HAP-1 (cell line): ENCODE measurements at regions not wholly inside any gene's neighbourhood (a gene's known extent, or its start where the extent isn't known, plus 50 kb on each side); places are given as distances from the start of the nearest gene placed in this dataset.
A peak's percentile ranks its signal among the peaks of the same experiment; 100 is the strongest.

Experiments used
- DNase-seq, 2 experiments: peaks; one replicate each; pipeline ENCODE4 v3.0.0-alpha.2; 2016 to 2020; ENCODE audit warnings: low spot score in 2 of 2
- H3K27me3 ChIP-seq: fragments of 250-450 bp; sonication (Bioruptor Pico); 2 replicates; pipeline ENCODE4 v1.5.1; 2020; ENCODE audit warnings: low read depth, mild to moderate bottlenecking, moderate library complexity
- H3K36me3 ChIP-seq: fragments of 250-450 bp; sonication (Bioruptor Pico); replicated peaks from 2 replicates; pipeline ENCODE4 v1.5.1; 2020; ENCODE audit warnings: mild to moderate bottlenecking
- H3K4me1 ChIP-seq: fragments of 250-450 bp; sonication (Bioruptor Pico); 2 replicates; pipeline ENCODE4 v1.5.1; 2020; ENCODE audit warnings: mild to moderate bottlenecking
- H3K4me3 ChIP-seq: fragments of 250-450 bp; sonication (Bioruptor Pico); 2 replicates; pipeline ENCODE4 v1.5.1; 2020; ENCODE audit warnings: mild to moderate bottlenecking, moderate library complexity
- H3K9me3 ChIP-seq: fragments of 250-450 bp; sonication (Bioruptor Pico); 2 replicates; pipeline ENCODE4 v1.5.1; 2020; ENCODE audit warnings: mild to moderate bottlenecking, moderate library complexity
- in situ Hi-C: fragments of 300-500 bp; cut with MboI; formaldehyde crosslinking; loops from 3 replicates; pipeline ENCODE4 v1.14.3; 2020; ENCODE audit warnings: low sequenced_read_pairs, inconsistent platforms, mixed read lengths

DNA sequence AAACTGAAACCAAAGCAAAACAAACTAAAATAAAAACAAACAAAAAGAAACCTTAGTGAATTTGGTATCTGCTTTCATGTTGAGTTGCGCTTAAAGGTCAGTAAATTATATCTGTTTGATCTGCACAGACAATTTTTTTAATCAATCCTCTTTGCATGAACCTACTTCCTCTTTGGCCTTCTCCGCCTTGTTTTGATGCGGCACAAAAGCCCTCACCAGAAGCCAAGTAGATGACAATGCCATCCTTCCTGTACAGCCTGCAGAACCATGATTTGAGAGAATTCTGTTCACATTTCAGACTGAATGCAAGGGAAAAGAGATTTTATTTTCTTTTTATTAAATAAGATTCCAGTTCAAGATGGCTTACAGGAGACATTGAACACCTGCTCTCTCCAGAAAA is 473.6 kb upstream of the FTMT start:
- in situ Hi-C loops, result no loop called here
- Histone ChIP-seq H3K4me3 (no peak overlapping the region), H3K27me3 (no peaks in the 10 kb centered on the region), H3K36me3 (no peaks in the 10 kb centered on the region), H3K4me1 (no peaks in the 10 kb centered on the region), H3K9me3 (no peaks in the 10 kb centered on the region)
- DNase-seq, result no peak

GRCh38 chr5:121378559-121379359 is 472.9 kb upstream of the FTMT start:
- Histone ChIP-seq H3K4me1 (no peaks in the 10 kb centered on the region), H3K4me3 (no peak overlapping the region), H3K27me3 (no peaks in the 10 kb centered on the region), H3K36me3 (no peaks in the 10 kb centered on the region), H3K9me3 (no peaks in the 10 kb centered on the region)
- DNase-seq, result no peak
- in situ Hi-C loops, result no loop called here

DNA sequence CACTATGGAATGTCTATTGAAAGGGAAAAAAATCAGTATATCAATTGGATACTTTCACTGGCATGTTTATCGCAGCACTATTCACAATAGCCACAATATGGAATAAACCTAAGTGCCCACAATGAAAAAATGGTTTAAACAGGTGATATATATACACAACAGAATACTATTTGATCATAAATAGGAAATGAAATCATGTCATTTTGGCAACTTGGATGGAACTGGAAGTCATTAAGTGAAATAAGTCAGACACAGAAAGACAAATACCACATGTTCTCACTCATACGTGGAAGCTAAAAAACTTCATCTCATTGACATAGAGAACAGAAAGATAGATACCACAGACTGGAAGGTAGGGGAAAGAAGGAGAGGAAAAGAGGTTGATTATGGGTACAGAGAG is 471.6 kb upstream of the FTMT start:
- H3K9me3 ChIP-seq, result no peaks in the 10 kb centered on the region
- no peak for DNase-seq

GRCh38 chr5:121384359-121384758 is 467.3 kb upstream of the FTMT start:
- Histone ChIP-seq H3K4me1 (no peaks in the 10 kb centered on the region), H3K27me3 (no peaks in the 10 kb centered on the region), H3K36me3 (no peaks in the 10 kb centered on the region), H3K4me3 (no peak overlapping the region), H3K9me3 (no peaks in the 10 kb centered on the region)
- in situ Hi-C loops, result no loop called here
- DNase-seq, result no peak

More for the DNA sequence above, 471.6 kb upstream of the FTMT start:
- H3K36me3 ChIP-seq, result no peaks in the 10 kb centered on the region
- in situ Hi-C loops, result no loop called here
- no peaks in the 10 kb centered on the region for H3K27me3 ChIP-seq
- no peaks in the 10 kb centered on the region for H3K4me1 ChIP-seq
- H3K4me3 ChIP-seq, result no peak overlapping the region

- in situ Hi-C loops, result no loop called here
- Histone ChIP-seq H3K9me3 (no peaks in the 10 kb centered on the region), H3K36me3 (no peaks in the 10 kb centered on the region), H3K4me3 (no peak overlapping the region), H3K4me1 (no peaks in the 10 kb centered on the region), H3K27me3 (no peaks in the 10 kb centered on the region)
- DNase-seq, result no peak
Measured at GRCh38 chr5:121386334-121386733, 465.3 kb upstream of the FTMT start.

GRCh38 chr5:121396716-121397115 is 455.0 kb upstream of the FTMT start:
- Histone ChIP-seq H3K4me3 (no peak overlapping the region), H3K9me3 (no peaks in the 10 kb centered on the region), H3K4me1 (no peaks in the 10 kb centered on the region), H3K36me3 (no peaks in the 10 kb centered on the region), H3K27me3 (no peaks in the 10 kb centered on the region)
- in situ Hi-C loops, result no loop called here
- no peak for DNase-seq

DNA sequence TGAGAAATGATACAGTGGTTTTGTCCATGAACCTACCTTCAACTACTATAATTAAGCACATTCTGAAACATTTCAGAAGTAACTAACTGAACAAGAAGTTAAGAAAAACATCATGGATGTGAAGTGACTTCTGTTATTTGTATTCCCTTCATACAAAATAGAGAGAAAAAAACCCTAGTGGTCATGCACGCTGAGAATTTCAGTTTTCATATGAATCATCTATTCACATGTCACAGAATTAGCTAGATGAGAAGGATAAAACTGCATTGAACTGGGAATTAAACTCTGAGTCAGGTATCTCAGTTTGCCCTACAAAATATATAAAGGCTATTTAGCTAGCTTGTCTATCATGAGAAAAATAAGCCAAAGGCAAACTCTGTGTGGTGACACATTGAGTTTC is 451.8 kb upstream of the FTMT start:
- DNase-seq, result no peak
- no peak overlapping the region for H3K4me3 ChIP-seq
- in situ Hi-C loops, result no loop called here

DNA sequence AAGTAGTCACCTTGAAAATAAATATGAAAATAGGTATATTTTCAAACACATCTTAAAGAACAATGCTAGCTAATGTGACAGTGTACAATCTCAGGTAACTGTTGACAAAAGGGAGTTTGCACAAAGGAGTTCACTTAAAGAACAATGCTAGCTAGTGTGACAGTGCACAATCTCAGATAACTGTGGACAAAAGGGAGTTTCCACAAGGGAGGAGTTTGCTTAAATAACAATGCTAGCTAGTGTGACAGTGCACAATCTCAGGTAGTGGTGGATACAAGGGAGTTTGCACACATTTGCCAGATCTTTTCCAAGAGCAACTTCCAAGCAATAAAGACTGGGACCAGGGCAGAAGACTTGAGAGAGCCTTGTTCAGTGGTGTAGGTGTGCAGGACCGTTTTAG is 442.9 kb upstream of the FTMT start:
- in situ Hi-C loops, result no loop called here
- Histone ChIP-seq H3K4me3 (no peak overlapping the region), H3K27me3 (no peaks in the 10 kb centered on the region), H3K4me1 (no peaks in the 10 kb centered on the region), H3K36me3 (no peaks in the 10 kb centered on the region), H3K9me3 (no peaks in the 10 kb centered on the region)
- no peak for DNase-seq

More for the DNA sequence above, 451.8 kb upstream of the FTMT start:
- Histone ChIP-seq H3K36me3 (no peaks in the 10 kb centered on the region), H3K4me1 (no peaks in the 10 kb centered on the region), H3K9me3 (no peaks in the 10 kb centered on the region), H3K27me3 (no peaks in the 10 kb centered on the region)

DNA sequence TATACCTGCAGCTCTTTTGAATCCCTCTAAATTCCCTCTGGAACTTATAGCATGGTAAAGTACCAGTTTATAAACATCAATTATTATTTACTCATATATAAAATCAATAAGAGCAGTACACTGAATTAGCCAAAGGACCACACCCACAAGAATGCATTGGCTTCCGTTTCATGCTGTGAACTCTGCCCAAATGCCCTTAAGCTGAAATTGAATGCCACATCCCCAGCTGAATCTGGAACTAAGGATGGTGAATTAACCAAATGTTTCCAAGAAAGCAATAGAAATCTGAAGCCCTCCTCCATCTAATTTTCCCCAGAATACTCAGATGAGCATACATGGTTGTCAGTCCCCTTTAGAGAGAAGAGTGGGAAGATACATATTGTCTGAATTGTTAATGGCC is 436.4 kb upstream of the FTMT start:
- Histone ChIP-seq H3K36me3 (no peaks in the 10 kb centered on the region), H3K4me3 (no peak overlapping the region), H3K4me1 (no peaks in the 10 kb centered on the region), H3K9me3 (no peaks in the 10 kb centered on the region), H3K27me3 (no peaks in the 10 kb centered on the region)
- no peak for DNase-seq
- in situ Hi-C loops, result no loop called here

- in situ Hi-C loops, result no loop called here
- Histone ChIP-seq H3K27me3 (no peaks in the 10 kb centered on the region), H3K4me3 (no peak overlapping the region), H3K9me3 (no peaks in the 10 kb centered on the region), H3K36me3 (no peaks in the 10 kb centered on the region), H3K4me1 (peaks cover 10% of the 10 kb centered on the region)
- peak in 1 of 2 experiments; percentile 33 for DNase-seq
Measured at GRCh38 chr5:121421646-121422045, 430.0 kb upstream of the FTMT start.

DNA sequence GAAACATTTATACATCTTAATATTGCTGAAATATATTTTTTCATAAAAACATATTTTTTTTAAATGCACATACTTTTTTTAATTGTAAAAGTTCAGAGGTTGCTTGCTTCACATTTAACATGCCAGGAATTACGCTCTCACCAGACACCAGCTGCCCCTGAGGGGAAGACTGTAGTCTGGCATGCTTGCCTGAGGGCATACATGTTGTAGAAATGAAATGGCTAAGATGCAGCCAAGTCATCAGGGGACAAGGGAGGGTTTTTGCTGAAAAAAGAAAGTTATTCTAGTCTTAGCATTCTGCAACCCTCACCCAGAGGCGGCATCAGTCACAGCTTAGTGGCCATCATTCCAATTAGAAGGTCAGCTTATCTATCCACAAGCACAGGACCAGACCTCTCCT is 426.7 kb upstream of the FTMT start:
- Histone ChIP-seq H3K4me3 (no peak overlapping the region), H3K36me3 (no peaks in the 10 kb centered on the region), H3K4me1 (peaks cover 10% of the 10 kb centered on the region), H3K27me3 (no peaks in the 10 kb centered on the region), H3K9me3 (no peaks in the 10 kb centered on the region)
- no peak for DNase-seq
- in situ Hi-C loops, result no loop called here

GRCh38 chr5:121426153-121426552 is 425.5 kb upstream of the FTMT start:
- in situ Hi-C loops, result no loop called here
- DNase-seq, result no peak
- H3K27me3 ChIP-seq, result no peaks in the 10 kb centered on the region

GRCh38 chr5:121429761-121430160 is 421.9 kb upstream of the FTMT start:
- no peaks in the 10 kb centered on the region for H3K36me3 ChIP-seq
- in situ Hi-C loops, result no loop called here
- H3K9me3 ChIP-seq, result no peaks in the 10 kb centered on the region
- DNase-seq, result no peak
- no peaks in the 10 kb centered on the region for H3K4me1 ChIP-seq
- no peak overlapping the region for H3K4me3 ChIP-seq
- no peaks in the 10 kb centered on the region for H3K27me3 ChIP-seq

More at GRCh38 chr5:121426153-121426552, 425.5 kb upstream of the FTMT start:
- Histone ChIP-seq H3K36me3 (no peaks in the 10 kb centered on the region), H3K9me3 (no peaks in the 10 kb centered on the region), H3K4me3 (no peak overlapping the region), H3K4me1 (peaks cover 5% of the 10 kb centered on the region)

GRCh38 chr5:121430538-121430937 is 421.1 kb upstream of the FTMT start:
- H3K27me3 ChIP-seq, result no peaks in the 10 kb centered on the region
- in situ Hi-C loops, result no loop called here
- no peaks in the 10 kb centered on the region for H3K4me1 ChIP-seq
- H3K36me3 ChIP-seq, result no peaks in the 10 kb centered on the region
- H3K9me3 ChIP-seq, result no peaks in the 10 kb centered on the region
- H3K4me3 ChIP-seq, result no peak overlapping the region
- no peak for DNase-seq

GRCh38 chr5:121445511-121445910 is 406.2 kb upstream of the FTMT start:
- in situ Hi-C loops, result no loop called here

More at GRCh38 chr5:121445511-121445910, 406.2 kb upstream of the FTMT start:
- H3K9me3 ChIP-seq, result no peaks in the 10 kb centered on the region
- H3K27me3 ChIP-seq, result no peaks in the 10 kb centered on the region
- no peaks in the 10 kb centered on the region for H3K4me1 ChIP-seq
- H3K36me3 ChIP-seq, result no peaks in the 10 kb centered on the region
- no peak overlapping the region for H3K4me3 ChIP-seq
- DNase-seq, result no peak
